HG03139 (cell line): ENCODE measurements at regions not wholly inside any gene's neighbourhood (a gene's known extent, or its start where the extent isn't known, plus 50 kb on each side); places are given as distances from the start of the nearest gene placed in this dataset.
"Not testable (repeated sequence)": the region's sequence is repeated elsewhere in the genome, so short reads cannot be mapped to it uniquely, and the experiment has no call there.

Source experiments
- ATAC-seq: cut with Tn5 transposase; IDR thresholded peaks from one replicate; pipeline ENCODE4 v1.9.1; 2021; ENCODE audit not compliant: unreplicated experiment

DNA sequence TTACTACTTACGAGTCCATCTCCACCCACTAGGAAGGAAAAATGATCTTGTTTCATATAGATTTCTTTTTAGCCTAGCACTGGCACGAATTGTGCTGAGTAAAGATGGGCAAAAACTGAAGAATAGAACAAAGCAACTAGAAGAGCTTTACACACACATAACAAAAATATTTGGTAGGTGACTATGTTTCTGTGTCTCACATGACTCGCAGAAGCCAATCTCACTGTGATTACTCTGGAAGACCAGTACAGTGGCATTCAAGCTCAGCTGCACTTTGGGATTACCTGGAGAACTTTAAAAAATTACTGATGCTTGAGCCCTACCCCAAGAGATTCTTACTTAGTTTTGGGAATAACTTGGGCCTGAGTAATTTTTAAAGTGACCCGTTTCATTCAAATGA lies 378.7 kb downstream of the METTL4 start:
- no peak for ATAC-seq

DNA sequence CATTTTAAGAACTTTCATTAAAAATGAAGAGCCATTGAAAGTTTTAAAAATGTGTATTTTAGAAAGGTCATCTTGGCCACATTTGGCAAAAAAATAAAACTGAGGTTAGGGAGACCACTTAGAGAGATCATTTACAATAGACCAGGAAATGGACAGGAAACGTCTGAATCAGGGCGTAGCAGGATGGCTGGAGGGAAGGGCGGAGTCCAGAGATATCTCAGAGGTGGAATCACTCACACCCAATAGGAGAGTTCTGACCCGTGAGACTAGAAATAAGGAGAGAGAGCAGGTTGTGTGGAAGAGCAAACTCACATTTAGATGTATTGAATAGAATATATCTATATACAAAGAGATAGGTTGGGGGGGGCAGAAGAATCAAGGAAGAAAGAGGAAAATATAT lies 373.4 kb downstream of the METTL4 start:
- no peak for ATAC-seq

DNA sequence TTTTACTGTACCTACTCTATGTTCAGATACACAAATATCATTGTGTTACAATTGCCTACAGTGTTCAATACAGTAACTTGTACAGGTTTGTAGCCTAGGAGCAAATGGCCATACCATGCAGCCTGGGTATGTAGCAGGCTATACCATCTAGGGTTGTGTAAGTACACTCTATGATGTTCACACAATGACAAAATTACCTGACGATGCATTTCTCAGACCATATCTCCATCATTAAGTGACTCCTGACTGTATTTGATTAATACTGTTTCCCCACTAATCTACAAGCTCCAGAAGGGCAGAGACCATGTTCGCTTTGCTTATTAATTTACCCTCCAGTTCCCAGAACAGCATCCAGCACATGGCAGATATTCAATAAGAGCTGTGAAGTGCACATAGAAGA lies 372.2 kb downstream of the METTL4 start:
- ATAC-seq = no peak

GRCh38 chr18:2201036-2201600 lies 370.2 kb downstream of the METTL4 start:
- no peak for ATAC-seq

GRCh38 chr18:2204736-2205135 lies 366.6 kb downstream of the METTL4 start:
- ATAC-seq = no peak

DNA sequence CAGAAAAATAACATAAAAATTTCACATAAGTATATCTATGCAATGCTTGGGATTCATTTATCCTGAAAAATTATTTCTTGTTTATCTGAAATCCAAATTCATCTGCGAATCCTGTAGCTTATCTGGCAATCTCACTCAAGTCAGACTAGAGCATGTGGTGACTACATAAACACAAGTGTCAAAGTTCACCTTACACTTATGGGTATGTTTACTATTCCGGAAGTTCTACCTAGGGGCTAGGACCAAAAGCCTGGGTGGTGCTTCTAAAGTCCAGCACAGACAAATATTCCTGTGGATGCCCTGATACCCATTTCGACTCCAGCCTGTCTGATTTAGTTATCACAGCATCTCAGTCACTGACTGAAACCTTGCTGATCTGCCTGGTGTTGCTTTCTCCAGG lies 364.0 kb downstream of the METTL4 start:
- ATAC-seq = no peak

DNA sequence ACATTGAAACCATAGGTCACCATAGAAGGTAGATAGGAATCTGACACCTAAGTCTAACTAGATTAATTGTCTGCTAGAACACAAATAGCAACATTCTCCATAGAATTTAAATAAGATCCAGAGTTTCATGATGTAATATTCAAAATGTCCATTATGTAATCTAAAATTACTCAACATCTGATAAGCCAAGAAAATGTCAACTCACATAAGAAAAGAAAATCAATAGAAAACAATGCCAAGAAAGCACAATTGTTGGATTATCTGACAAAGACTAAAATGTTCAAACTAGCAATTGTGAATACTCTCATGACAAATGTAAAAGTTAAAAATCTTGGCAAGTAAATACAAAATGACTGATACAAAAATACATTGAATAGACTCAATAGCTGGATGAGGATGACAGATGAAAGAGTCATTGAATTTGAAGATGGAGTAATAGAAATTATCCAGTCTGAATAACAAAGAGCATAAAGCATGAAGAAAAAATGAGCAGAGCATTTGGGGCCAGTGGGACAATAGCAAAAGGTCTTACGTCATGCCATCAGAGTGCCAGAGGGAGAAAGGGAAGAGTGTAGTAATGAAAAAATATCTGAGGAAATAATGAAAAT lies 358.6 kb downstream of the METTL4 start:
- ATAC-seq = no peak

DNA sequence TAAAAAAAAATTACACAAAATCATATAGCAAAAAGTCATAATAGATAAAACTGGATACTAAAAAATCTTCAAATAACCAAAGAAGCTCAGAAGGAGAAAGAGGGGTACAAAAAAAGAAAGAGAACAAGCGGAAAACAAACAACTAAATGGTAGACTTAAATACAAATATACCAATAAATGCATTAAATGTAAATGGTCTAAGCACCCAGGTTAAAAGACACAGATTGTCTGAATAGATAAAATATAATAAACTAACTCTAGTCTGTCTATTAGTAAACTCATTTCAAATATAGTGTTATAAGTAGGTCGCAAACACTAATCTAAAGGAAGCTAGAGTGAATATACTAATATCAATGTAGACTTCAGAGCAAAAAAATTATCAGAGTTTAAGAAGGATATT lies 357.4 kb downstream of the METTL4 start:
- ATAC-seq = no peak

DNA sequence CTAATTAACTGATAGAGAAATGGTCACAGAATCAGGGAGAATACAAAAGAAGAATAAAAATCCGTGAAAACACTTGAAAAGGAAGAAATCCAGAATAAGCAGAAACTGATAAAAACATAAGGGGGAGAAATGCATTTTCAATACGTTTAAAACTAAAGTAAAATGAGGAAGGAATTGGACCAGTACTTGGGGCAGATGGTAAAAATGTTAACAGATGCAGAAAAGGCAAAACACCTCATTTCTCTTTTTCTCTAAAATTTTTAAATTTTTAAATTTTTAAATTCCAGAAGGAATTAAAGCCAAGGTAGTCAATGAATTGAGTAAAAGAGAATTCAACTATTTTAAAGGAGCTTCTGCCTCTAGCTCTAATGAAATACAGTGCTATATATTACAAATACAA lies 353.9 kb downstream of the METTL4 start:
- ATAC-seq = no peak

GRCh38 chr18:2218101-2218500 lies 353.2 kb downstream of the METTL4 start:
- ATAC-seq = no peak

DNA sequence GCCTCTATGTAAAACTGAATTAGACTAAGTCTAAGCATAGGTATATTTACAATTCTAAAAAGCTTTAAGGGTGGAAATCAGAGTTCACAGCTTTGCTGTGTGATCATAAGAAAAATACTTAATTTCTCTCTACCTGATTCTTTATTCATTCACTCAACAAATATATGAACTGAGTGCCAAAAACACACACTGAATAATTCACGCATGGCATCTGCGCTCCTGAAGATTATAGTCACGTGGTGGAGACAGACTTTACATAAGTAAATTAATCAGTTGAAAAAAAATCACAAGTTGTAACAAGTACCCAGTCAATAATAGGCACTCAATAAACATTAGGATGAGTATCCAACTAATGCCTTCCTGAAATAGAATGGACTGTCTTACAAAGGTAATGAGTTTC lies 351.6 kb downstream of the METTL4 start:
- no peak for ATAC-seq

DNA sequence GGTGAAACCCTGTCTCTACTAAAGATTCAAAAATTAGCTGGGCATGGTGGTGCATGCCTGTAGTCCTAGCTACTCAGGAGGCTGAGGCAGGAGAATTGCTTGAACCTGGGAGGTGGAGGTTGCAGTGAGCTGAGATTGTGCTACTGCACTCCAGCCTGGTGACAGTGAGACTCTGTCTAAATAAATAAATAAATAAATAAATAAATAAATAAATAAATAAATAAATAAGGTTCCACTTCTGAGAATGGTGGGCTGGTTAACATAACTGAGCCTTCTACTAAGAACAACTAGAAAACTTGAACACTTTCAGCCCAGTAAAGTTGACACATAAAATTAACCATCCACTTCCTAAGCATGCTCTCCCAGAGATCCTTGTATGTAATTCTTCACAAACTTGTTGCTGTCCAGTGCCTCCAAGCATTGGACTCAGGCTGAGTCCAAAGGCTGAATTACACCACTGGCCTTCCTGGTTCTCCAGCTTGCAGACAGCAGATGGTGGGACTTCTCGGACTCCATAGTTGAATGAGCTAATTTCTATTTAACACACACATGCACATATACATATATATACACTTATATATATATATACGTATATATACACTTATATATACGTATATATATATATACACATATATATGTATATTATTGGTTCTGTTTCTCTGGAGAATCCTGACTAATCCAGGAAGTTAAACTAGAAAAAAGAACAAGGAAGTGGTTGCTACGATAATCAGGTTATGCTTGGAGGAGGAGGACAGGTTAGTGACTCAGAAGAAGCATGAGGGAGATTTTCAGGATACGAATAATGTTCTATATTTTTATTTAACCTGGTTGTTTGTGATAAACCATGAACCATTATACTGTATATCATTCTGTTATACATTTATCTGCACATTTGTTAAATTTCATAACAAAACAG lies 348.8 kb downstream of the METTL4 start:
- ATAC-seq = no peak

DNA sequence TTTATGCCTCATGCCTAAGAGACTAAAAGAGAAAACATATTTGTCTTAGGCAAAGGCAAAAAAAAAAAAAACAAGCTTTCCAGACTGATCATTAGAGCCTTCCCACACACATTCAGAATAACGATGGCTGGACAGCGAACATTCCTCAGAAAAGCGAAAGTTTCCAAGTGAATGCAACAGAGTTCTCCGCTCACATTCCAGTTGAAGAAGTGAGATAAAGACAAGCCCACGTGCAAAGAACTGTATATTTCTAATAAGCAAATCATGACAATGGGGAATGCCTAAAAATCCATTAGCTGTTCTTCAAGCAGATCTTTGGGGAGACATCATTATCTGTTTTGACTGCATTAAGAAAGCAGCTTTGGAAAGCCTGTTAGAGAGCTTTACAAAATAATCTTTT lies 347.9 kb downstream of the METTL4 start:
- no peak for ATAC-seq

DNA sequence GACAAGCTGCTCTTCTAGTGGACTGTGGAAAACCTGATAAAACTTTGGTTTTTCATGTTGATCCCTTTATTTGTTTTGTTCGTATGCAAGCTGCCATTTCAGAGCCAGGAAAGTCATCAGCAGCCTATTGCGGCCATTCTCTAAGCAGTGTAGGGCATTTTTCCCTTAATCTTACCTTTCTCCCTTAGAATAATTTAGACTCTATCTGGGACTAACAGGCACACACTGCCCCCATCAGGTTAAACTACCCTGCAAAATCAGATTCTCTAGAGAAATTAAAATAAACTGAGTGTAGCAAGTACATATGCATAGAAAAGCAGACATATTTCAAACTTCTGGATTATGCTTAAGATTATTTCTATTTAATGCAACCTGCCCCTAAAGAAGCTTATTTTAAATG lies 347.5 kb downstream of the METTL4 start:
- ATAC-seq = no peak

- no peak for ATAC-seq
These were observed 335.1 kb downstream of the METTL4 start for GRCh38 chr18:2236232-2236631.

DNA sequence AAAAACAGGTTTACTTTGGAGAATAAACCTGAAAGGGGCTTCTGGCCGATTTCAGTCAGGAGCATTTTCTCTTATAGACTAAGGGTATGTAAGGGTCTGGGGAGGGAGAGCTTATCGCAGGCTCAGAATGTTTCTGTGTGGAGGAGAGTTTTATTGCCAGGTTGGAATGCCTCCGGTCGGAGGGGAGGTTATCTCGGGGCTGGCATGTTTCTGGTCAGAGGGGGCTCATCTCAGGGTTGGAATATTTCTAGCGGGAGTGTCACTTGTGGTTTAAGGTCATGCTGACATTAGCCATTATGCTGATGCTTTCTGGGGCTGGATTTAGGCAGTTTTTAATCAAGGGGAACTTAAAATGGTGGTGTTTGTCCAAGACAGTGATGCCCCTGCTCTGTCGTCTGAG lies 333.6 kb downstream of the METTL4 start:
- ATAC-seq = no peak

GRCh38 chr18:2240311-2240705 lies 331.0 kb downstream of the METTL4 start:
- no peak for ATAC-seq

- ATAC-seq = no peak
These were observed 326.7 kb downstream of the METTL4 start for GRCh38 chr18:2244641-2245040.

DNA sequence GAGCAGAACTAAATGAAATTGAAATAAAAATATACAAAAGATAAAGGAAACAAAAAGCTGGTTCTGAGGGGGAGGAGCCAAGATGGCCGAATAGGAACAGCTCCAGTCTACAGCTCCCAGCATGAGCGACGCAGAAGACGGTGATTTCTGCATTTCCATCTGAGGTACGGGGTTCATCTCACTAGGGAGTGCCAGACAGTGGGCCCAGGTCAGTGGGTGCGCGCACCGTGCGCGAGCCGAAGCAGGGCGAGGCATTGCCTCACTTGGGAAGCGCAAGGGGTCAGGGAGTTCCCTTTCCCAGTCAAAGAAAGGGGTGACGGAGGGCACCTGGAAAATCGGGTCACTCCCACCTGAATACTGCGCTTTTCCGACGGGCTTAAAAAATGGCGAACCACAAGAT lies 324.2 kb downstream of the METTL4 start:
- ATAC-seq = not testable (repeated sequence)

- ATAC-seq = no peak
These were observed 316.3 kb downstream of the METTL4 start for GRCh38 chr18:2254977-2255376.

DNA sequence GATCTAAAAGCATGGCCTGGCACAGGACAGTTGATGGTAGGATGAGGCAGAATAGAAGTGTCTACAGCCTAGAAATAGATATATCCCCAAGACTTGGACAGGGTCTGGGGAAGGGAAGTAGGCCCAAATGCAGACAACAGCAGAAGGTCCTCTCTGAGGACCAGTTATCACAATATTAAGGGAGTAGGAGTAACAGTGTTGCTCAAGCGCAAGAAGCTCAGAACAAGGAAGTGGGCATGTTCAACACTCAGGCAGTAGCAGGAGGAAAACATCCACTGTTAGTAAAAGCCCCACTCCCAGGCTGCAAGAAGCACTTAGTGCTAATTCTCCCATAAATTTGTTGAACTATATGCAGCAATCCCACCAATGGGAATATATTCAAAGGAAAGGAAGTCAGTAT lies 314.7 kb downstream of the METTL4 start:
- no peak for ATAC-seq

GRCh38 chr18:2258954-2259353 lies 312.4 kb downstream of the METTL4 start:
- ATAC-seq = no peak
